Tibial artery (tissue), 4 donors: ENCODE measurements at regions not wholly inside any gene's neighbourhood (a gene's known extent, or its start where the extent isn't known, plus 50 kb on each side); places are given as distances from the start of the nearest gene placed in this dataset.

Experiments
- DNase-seq, 2 donors: peaks; one replicate each; pipeline ENCODE4 v3.0.0-alpha.2; 2019
- H3K27ac ChIP-seq, 2 donors: fragments of 200-600 bp; sonication (generic) in 1 of 2; 1 replicate in 1 of 2; 2 replicates in 1 of 2; pipeline ENCODE4 v1.5.1; 2018 to 2019; ENCODE audit warnings: mild to moderate bottlenecking in 1 of 2
- H3K27me3 ChIP-seq, 2 donors: fragments of 200-600 bp; sonication (generic) in 1 of 2; one replicate each; pipeline versions ENCODE4 v1.5.1 to v1.6.0; 2016 to 2019
- H3K36me3 ChIP-seq, 3 donors: fragments of 200-600 bp; sonication (generic) in 2 of 3; one replicate each; pipeline ENCODE4 v1.5.1; 2016 to 2019; ENCODE audit warnings: mild to moderate bottlenecking in 2 of 3
- H3K4me1 ChIP-seq, 4 donors: fragments of 200-600 bp; sonication (generic) in 2 of 4; 1 replicate in 3 of 4; 2 replicates in 1 of 4; pipeline ENCODE4 v1.5.1; 2016 to 2019
- H3K4me3 ChIP-seq, 2 donors: fragments of 200-600 bp; sonication (generic) in 1 of 2; 1 replicate in 1 of 2; 2 replicates in 1 of 2; pipeline ENCODE4 v1.5.1; 2018 to 2019; ENCODE audit warnings: mild to moderate bottlenecking in 2 of 2
- H3K9me3 ChIP-seq, 3 donors: fragments of 200-600 bp; sonication (generic) in 1 of 3; one replicate each; pipeline ENCODE4 v1.5.1; 2016 to 2019
- intact Hi-C: fragments of 100-400 bp; cut with DNase I; formaldehyde crosslinking; loops from one replicate; pipeline ENCODE4 v1.15.0; 2023; ENCODE audit warnings: low total_unique reads
- TF ChIP-seq, protein P1 (sequence below), 2 experiments: fragments of 200-600 bp in 1 of 2; fragments of 450-650 bp in 1 of 2; IDR thresholded peaks; one replicate each; pipeline ENCODE4 v1.5.1; 2017 to 2019; ENCODE audit warnings: antibody characterized with exemption in 2 of 2, mild to moderate bottlenecking in 1 of 2, moderate library complexity in 1 of 2

DNA sequence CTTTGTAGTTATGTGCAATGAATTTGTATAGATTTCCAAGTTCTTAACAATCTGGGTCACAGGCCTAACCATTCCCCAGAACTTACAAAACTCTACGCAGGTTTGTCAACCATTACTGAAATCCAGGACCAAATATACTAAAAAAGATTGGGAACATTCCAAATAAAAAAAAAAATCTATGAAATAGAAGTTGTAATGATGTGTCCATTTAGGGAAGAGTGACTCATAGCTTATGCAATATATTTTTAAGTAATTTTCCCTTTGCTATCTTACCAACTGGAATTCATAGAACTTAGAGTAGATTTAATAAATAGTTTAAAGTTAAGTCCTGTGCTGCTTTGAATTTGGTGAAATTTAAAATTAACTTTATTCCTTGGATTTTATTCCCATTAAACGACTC lies 393.2 kb downstream of the PMP22 start:
- intact Hi-C loops, result no loop called here
- H3K9me3 ChIP-seq, result no peaks in the 10 kb centered on the region
- H3K27me3 ChIP-seq, result no peaks in the 10 kb centered on the region
- no peaks in the 10 kb centered on the region for H3K36me3 ChIP-seq
- H3K4me1 ChIP-seq, result no peaks in the 10 kb centered on the region
- TF ChIP-seq, protein P1, sequence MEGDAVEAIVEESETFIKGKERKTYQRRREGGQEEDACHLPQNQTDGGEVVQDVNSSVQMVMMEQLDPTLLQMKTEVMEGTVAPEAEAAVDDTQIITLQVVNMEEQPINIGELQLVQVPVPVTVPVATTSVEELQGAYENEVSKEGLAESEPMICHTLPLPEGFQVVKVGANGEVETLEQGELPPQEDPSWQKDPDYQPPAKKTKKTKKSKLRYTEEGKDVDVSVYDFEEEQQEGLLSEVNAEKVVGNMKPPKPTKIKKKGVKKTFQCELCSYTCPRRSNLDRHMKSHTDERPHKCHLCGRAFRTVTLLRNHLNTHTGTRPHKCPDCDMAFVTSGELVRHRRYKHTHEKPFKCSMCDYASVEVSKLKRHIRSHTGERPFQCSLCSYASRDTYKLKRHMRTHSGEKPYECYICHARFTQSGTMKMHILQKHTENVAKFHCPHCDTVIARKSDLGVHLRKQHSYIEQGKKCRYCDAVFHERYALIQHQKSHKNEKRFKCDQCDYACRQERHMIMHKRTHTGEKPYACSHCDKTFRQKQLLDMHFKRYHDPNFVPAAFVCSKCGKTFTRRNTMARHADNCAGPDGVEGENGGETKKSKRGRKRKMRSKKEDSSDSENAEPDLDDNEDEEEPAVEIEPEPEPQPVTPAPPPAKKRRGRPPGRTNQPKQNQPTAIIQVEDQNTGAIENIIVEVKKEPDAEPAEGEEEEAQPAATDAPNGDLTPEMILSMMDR (IDR thresholded peaks at IDR 0.05), result no peak
- no peak overlapping the region for H3K27ac ChIP-seq
- DNase-seq, result no peak
- H3K4me3 ChIP-seq, result no peak overlapping the region

DNA sequence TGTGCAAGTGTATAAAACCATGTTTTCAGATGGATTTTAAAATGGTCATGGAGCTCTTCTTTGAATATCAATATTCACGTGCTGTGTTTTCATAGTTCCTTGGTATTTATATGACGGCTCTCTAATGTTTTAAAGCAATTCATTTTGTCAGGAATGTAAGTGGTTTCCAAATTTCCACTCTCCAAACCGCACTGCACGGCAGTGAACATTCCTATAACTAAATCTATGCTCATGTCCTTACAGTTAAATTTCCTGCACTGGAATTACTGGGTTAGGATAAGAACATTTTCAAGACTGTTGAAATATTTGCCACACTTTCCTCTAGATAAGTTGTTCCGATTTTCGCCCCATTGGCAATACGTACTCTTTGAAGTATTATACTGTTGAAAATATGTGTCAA lies 398.9 kb downstream of the PMP22 start:
- Histone ChIP-seq H3K4me1 (no peaks in the 10 kb centered on the region), H3K27me3 (no peaks in the 10 kb centered on the region), H3K36me3 (no peaks in the 10 kb centered on the region), H3K4me3 (no peak overlapping the region), H3K9me3 (no peaks in the 10 kb centered on the region), H3K27ac (no peak overlapping the region)
- intact Hi-C loops, result no loop called here
- TF ChIP-seq, protein P1 (IDR thresholded peaks at IDR 0.05), result no peak
- no peak for DNase-seq

DNA sequence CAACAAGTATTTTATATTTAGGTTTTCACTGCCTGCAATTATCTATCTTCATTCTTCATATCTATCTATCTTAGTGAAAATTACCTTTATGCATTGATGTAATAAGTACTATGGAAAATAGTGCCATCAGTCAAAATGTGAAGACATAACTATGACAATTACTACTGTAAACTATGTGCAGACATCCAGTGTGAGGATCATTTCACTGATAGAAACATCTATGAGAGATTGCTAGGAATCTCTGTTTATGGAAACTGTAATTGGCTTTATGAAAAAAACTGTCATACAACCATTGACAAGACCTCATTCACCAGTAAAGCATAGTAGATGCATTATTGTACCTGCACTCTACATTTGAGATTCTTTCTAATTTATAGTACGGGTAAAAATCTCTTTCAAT lies 401.0 kb downstream of the PMP22 start:
- Histone ChIP-seq H3K27ac (no peak overlapping the region), H3K4me1 (no peaks in the 10 kb centered on the region), H3K36me3 (no peaks in the 10 kb centered on the region), H3K4me3 (no peak overlapping the region), H3K27me3 (no peaks in the 10 kb centered on the region), H3K9me3 (no peaks in the 10 kb centered on the region)
- intact Hi-C loops, result no loop called here
- TF ChIP-seq, protein P1 (IDR thresholded peaks at IDR 0.05), result no peak
- DNase-seq, result no peak

DNA sequence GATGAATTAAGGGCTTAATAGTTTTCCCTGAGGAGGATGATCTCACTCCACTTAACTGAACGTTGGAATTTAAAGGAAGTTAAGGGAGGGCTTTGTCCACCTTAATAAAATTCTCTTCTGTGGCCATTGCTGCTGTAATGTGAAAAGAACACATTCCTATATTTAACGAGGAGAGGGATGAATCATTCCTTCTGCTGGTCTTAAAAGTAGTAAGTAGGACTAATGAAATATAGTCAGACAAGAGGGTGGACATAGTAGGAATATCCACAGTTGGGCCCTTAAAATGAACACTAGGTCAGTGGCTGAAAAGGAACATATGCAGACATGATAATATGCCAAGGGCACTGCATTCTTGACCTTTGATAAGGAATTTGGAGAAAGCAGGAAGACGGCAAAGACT lies 405.6 kb downstream of the PMP22 start:
- Histone ChIP-seq H3K27ac (no peak overlapping the region), H3K9me3 (no peaks in the 10 kb centered on the region), H3K4me3 (no peak overlapping the region), H3K36me3 (no peaks in the 10 kb centered on the region), H3K4me1 (no peaks in the 10 kb centered on the region), H3K27me3 (no peaks in the 10 kb centered on the region)
- intact Hi-C loops, result no loop called here
- DNase-seq, result no peak
- TF ChIP-seq, protein P1 (IDR thresholded peaks at IDR 0.05), result no peak

DNA sequence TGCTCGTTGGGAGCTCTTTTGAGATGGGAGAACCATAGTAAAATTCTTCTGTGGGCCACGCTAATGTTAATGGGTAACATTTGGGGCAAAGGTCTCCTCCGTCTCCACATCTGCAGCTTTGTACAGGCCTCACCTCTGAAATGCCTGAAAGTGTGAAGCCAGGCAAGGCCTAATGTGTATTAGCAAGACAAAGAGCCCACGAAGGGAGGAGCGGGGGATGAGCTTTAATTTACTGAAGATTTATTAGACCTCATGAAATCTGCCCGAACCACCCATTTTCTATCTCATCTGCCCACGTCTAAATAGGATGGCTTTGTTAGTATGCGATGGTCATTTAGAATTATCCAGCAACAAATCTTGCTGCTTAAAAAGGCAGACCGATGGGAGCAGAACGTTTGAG lies 408.9 kb downstream of the PMP22 start:
- Histone ChIP-seq H3K9me3 (no peaks in the 10 kb centered on the region), H3K27me3 (no peaks in the 10 kb centered on the region), H3K4me1 (no peaks in the 10 kb centered on the region), H3K27ac (no peak overlapping the region), H3K4me3 (no peak overlapping the region), H3K36me3 (no peaks in the 10 kb centered on the region)
- TF ChIP-seq, protein P1 (IDR thresholded peaks at IDR 0.05), result no peak
- intact Hi-C loops, result no loop called here
- no peak for DNase-seq

DNA sequence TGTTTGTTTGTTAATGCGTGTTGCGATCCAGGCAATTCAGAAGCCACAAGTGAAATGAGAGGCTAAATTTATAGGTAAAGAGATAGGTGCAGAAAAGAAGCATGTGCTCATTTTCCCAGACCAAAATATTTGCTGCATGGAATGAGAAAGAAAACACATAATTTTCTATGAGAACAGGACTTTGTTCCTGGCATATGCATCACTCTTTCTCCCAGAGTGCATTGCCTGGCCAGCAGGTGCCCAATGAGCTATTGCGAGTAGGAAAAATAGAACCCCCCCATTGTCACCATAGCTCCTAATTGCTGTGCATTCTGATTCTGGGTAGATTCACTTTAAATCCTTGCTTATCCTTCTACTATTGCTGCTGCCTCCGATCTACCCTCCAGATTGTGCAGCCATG lies 410.4 kb downstream of the PMP22 start:
- intact Hi-C loops, result no loop called here
- H3K27me3 ChIP-seq, result no peaks in the 10 kb centered on the region
- H3K4me1 ChIP-seq, result no peaks in the 10 kb centered on the region
- H3K9me3 ChIP-seq, result no peaks in the 10 kb centered on the region
- no peak for DNase-seq
- H3K36me3 ChIP-seq, result no peaks in the 10 kb centered on the region
- no peak overlapping the region for H3K4me3 ChIP-seq
- H3K27ac ChIP-seq, result no peak overlapping the region
- TF ChIP-seq, protein P1 (IDR thresholded peaks at IDR 0.05), result no peak
